ENCODE measurements at regions not wholly inside any gene's neighbourhood (a gene's known extent, or its start where the extent isn't known, plus 50 kb on each side); places are given as distances from the start of the nearest gene placed in this dataset.

DNA sequence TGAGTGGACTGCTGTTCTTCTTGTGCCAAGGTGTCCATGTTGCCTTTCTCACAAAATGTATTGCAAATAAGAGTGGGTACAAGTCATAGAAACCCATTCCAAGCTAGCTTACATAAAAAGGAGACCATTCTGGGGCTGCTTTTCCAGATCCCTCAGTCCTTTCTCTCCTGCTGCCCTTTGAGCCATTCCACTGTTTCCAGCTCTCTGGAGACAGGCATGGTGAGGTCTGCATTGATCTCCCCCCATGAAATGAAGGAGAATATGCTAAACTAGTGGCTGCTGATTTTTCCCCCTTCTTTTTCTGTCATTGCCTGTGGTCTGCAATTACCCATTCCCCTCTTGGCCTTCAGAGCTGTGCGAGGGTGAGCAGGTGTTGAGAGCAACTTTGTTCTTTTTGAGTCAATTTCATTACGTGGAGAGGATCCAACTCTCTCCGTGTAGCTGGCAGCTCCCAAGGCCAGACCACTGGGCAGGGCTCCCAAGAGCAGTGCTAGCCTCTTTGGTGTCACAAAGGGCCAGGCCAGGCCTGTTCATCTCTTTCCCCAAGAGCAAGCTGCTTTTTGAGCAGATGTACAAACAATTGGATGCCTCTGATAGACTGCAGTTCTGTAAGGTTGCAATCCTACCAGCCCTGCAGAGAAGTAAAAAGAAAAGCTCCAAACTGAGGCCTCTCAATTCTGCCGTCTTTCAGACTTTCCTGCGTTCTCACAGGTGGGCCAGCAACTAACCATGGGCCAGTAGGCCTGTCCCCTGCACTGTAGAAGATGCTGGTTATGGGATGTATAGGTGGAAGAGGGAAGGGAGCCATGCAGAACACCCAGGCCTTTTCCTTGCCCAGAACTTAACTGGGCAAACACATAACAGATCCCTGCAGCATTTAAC is 96.1 kb upstream of the ARMC2 start:
- no peaks in the 10 kb centered on the region for H3K36me3 ChIP-seq (ENCODE audit: control insufficient read depth in 1 of 2, insufficient read depth in 2 of 2, low read length in 2 of 2)
- H3K9ac ChIP-seq (ENCODE audit: low read depth in 1 of 2, low read length in 2 of 2), result no peak overlapping the region
- no peaks in the 10 kb centered on the region for H3K27me3 ChIP-seq (ENCODE audit: control insufficient read depth in 1 of 2, insufficient read depth in 2 of 2, low read length in 2 of 2)
- no peaks in the 10 kb centered on the region for H3K9me3 ChIP-seq (ENCODE audit: control insufficient read depth in 1 of 2, low read length in 2 of 2)
- H3K4me3 ChIP-seq (ENCODE audit: low read depth in 1 of 2, low read length in 2 of 2), result no peak overlapping the region
- H3K27ac ChIP-seq (ENCODE audit: low read depth, low read length), result no peak overlapping the region
- peaks cover 3 to 13% of the 10 kb centered on the region in 2 donors for H3K4me1 ChIP-seq (ENCODE audit: control insufficient read depth in 1 of 2, insufficient read depth in 2 of 2, low read length in 2 of 2)

DNA sequence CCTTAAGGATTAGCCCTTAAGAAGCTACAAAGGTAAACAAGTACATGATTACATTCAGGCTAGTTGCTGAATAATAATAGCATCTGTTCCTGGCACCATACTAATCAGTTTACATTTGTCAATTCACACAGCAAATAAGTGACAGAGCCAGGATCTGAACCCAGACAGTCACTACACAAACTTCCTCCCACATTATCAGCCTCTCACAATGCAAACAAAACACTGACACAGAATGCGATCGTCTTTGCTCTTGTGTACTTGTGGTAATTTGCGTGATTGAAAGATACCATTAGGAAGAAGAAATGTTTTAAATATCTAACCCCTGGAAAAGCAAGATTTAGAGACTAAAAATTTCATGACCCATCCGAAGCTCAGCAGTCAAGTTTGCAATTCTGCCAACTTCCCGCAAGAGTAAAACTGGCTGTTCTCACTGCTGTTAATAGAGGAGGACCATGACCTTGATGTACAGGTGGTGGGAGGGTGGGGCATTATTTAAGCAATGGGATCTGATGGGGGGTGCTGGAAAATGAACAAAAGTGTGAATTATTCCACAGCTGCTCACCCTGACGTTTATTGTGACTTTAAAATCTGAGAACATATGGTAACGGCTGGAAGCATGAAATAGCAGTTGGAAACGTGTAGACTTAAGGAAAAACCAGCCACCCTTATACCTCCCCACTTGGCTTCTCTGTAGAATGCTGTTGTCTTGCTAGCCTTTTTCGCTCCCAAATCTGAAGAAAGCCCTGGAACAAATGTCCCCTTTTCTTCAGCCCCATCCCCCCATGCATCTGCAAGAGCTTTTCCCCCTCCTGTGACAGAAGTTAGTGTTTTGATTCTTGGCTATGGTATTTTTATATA is 95.3 kb upstream of the ARMC2 start:
- Histone ChIP-seq H3K9ac (ENCODE audit: low read depth in 1 of 2, low read length in 2 of 2) (no peak overlapping the region), H3K36me3 (ENCODE audit: control insufficient read depth in 1 of 2, insufficient read depth in 2 of 2, low read length in 2 of 2) (no peaks in the 10 kb centered on the region), H3K4me1 (ENCODE audit: control insufficient read depth in 1 of 2, insufficient read depth in 2 of 2, low read length in 2 of 2) (peaks cover 3 to 7% of the 10 kb centered on the region in 2 donors), H3K27ac (ENCODE audit: low read depth, low read length) (no peak overlapping the region), H3K4me3 (ENCODE audit: low read depth in 1 of 2, low read length in 2 of 2) (no peak overlapping the region), H3K27me3 (ENCODE audit: control insufficient read depth in 1 of 2, insufficient read depth in 2 of 2, low read length in 2 of 2) (no peaks in the 10 kb centered on the region), H3K9me3 (ENCODE audit: control insufficient read depth in 1 of 2, low read length in 2 of 2) (no peaks in the 10 kb centered on the region)

DNA sequence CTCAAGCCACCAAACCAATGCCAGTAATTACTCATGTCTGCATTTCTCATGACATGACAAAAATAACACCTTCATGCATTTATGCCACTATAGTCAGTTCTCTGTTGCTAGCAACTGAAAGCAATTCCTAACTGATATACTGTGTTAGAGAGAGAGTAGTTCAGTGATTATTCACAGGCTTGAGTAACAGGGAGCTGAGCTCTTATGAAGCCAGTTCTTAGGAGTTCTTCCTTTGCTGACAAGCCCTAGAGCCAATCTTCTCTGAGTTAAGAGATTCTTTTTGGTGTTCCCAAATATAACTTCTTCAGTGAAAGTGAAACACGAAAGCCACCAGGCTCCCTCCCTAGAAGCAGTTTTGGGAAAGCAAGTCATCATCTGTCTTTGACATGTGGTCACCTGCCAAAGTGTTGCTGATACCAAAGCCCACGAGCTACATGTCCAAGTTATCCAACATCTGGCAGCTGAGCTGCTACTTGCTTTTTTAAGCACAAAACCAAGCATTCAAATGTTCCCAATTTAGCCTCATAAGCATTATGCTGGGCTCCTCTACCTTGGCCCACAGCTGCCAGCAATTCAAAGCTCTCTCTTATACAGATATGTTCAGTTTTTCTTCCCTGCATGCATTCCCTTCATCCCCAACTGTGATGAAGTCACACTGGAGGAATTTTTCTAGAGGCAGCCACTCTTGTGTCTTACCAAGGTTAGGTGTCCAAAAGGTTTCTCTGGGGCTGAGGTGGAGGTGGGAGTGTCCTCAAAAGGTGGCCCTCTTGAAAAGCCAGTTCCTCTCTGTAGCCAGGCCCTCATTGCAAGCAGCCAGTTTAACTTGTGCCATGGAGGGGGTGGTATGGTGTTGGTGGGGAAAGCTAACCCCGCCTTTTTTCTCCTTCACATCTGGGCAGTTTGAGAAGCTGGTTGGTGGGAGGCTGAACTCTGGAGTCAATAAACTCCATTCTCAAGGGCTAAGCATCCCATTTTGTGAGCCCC is 92.7 kb upstream of the ARMC2 start:
- Histone ChIP-seq H3K27ac (ENCODE audit: low read depth, low read length) (no peak overlapping the region), H3K9ac (ENCODE audit: low read depth in 1 of 2, low read length in 2 of 2) (no peak overlapping the region), H3K4me3 (ENCODE audit: low read depth in 1 of 2, low read length in 2 of 2) (no peak overlapping the region), H3K9me3 (ENCODE audit: control insufficient read depth in 1 of 2, low read length in 2 of 2) (no peaks in the 10 kb centered on the region), H3K27me3 (ENCODE audit: control insufficient read depth in 1 of 2, insufficient read depth in 2 of 2, low read length in 2 of 2) (no peaks in the 10 kb centered on the region), H3K4me1 (ENCODE audit: control insufficient read depth in 1 of 2, insufficient read depth in 2 of 2, low read length in 2 of 2) (peaks cover 3 to 7% of the 10 kb centered on the region in 2 donors), H3K36me3 (ENCODE audit: control insufficient read depth in 1 of 2, insufficient read depth in 2 of 2, low read length in 2 of 2) (no peaks in the 10 kb centered on the region)

DNA sequence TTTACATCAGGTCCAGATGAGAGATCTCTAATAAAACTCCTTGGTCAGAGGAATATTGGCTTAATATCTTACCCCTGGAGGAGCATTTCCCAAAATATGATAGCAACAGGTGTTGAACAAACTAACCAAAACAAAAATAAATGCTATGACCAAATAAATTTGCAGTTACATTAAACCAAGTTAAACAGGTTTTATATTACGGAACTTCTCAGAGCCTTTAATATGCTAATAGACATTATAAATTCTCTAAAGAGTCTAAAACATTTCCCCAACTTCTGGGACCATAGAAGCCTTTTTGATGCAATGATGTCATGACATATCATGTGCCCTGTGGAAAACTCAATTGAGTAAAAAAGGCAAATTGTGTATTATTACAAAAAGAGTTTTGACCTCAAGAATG is 90.9 kb upstream of the ARMC2 start:
- Histone ChIP-seq H3K9ac (ENCODE audit: low read depth in 1 of 2, low read length in 2 of 2) (no peak overlapping the region), H3K4me3 (ENCODE audit: low read depth in 1 of 2, low read length in 2 of 2) (no peak overlapping the region)

DNA sequence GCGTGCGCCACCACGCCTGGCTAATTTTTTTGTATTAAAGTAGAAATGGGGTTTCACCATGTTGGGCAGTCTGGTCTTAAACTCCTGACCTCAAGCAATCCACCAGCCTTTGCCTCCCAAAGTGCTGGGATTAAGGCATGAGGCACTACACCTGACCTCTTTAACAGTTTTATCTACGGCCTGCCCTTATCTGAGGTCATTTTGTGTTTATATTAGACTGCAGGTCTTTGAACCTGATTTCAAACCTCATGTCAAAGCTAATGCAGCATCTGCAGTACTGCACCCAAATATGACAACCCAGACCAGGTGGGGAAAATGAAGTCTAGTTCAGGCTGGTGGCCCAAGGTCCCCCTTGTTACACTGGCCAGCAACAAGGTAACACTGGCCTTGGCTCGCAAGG is 89.3 kb upstream of the ARMC2 start:
- no peaks in the 10 kb centered on the region for H3K9me3 ChIP-seq (ENCODE audit: control insufficient read depth in 1 of 2, low read length in 2 of 2)
- H3K27ac ChIP-seq (ENCODE audit: low read depth, low read length), result no peak overlapping the region
- H3K9ac ChIP-seq (ENCODE audit: low read depth in 1 of 2, low read length in 2 of 2), result no peak overlapping the region
- H3K4me3 ChIP-seq (ENCODE audit: low read depth in 1 of 2, low read length in 2 of 2), result no peak overlapping the region
- H3K36me3 ChIP-seq (ENCODE audit: control insufficient read depth in 1 of 2, insufficient read depth in 2 of 2, low read length in 2 of 2), result no peaks in the 10 kb centered on the region
- no peaks in the 10 kb centered on the region for H3K27me3 ChIP-seq (ENCODE audit: control insufficient read depth in 1 of 2, insufficient read depth in 2 of 2, low read length in 2 of 2)
- no peaks in the 10 kb centered on the region for H3K4me1 ChIP-seq (ENCODE audit: control insufficient read depth in 1 of 2, insufficient read depth in 2 of 2, low read length in 2 of 2)

More for the DNA sequence above, 90.9 kb upstream of the ARMC2 start:
- Histone ChIP-seq H3K4me1 (ENCODE audit: control insufficient read depth in 1 of 2, insufficient read depth in 2 of 2, low read length in 2 of 2) (peaks cover 2 to 5% of the 10 kb centered on the region in 2 donors), H3K27me3 (ENCODE audit: control insufficient read depth in 1 of 2, insufficient read depth in 2 of 2, low read length in 2 of 2) (no peaks in the 10 kb centered on the region), H3K27ac (ENCODE audit: low read depth, low read length) (no peak overlapping the region), H3K36me3 (ENCODE audit: control insufficient read depth in 1 of 2, insufficient read depth in 2 of 2, low read length in 2 of 2) (no peaks in the 10 kb centered on the region), H3K9me3 (ENCODE audit: control insufficient read depth in 1 of 2, low read length in 2 of 2) (no peaks in the 10 kb centered on the region)

DNA sequence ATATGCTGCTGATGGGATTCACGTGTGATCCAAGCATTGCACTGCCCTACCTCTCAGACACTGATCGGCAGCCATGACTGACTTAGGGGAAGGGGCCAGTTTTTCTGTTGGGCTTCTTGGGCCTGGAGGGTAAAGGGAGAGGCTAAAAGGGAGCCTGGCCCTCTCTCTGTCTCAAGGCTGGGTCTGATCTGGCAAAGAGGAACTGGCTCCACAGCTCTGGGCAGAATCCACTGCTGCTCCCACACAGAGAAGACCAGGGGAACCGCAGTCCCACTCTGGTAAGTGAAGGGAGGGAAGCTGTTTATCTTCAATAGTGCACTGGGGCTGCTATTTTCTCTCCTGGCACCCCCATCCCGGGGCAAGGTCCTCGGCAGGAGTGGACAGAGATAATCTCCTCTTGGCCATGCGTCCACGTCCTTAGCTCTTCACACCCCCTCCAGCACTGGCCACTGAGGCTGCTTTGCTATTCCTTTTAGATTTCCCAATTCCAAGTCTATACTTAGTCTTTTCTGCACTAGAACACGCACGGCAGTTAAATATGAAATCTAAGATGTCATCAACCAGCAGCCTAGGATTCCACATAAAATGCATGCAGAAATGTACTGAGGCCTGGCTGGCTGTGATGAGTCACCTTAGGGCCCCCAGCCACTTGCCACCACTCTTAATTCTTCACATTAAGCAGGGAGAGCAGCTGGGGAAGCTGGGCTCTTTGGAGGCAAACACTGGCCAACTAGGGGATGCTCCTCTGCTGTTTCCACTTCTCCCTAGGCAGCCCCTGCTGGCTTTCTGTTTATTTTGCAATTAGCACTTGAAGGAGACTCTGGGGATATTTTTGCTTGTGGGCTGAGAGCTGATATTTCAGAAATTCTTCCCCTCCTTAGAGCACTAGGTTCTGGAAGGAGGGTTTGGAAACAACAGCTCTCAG is 87.8 kb upstream of the ARMC2 start:
- H3K4me1 ChIP-seq (ENCODE audit: control insufficient read depth in 1 of 2, insufficient read depth in 2 of 2, low read length in 2 of 2), result no peaks in the 10 kb centered on the region
- H3K27ac ChIP-seq (ENCODE audit: low read depth, low read length), result no peak overlapping the region
- no peak overlapping the region for H3K4me3 ChIP-seq (ENCODE audit: low read depth in 1 of 2, low read length in 2 of 2)
- H3K9me3 ChIP-seq (ENCODE audit: control insufficient read depth in 1 of 2, low read length in 2 of 2), result no peaks in the 10 kb centered on the region
- no peaks in the 10 kb centered on the region for H3K36me3 ChIP-seq (ENCODE audit: control insufficient read depth in 1 of 2, insufficient read depth in 2 of 2, low read length in 2 of 2)
- no peaks in the 10 kb centered on the region for H3K27me3 ChIP-seq (ENCODE audit: control insufficient read depth in 1 of 2, insufficient read depth in 2 of 2, low read length in 2 of 2)
- no peak overlapping the region for H3K9ac ChIP-seq (ENCODE audit: low read depth in 1 of 2, low read length in 2 of 2)

DNA sequence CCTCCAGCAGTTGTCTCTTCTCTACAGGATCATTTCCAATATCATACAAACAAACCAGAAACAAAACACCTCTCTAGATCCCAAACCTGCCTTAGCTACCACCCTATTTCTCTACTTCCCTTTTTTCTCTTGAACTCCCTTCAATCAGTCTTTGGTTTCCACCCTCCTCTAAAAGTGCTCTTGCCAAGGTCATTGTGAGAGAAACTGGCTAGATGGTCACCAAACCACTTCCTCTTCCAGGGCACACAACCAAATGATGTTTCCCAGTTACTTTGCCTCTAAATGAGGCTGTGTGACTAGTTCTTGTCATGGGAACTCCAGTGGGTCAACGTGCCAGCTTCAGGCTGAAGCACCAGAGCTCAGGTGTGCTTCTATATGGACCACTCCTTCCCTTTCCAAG is 85.8 kb upstream of the ARMC2 start:
- H3K9ac ChIP-seq (ENCODE audit: low read depth in 1 of 2, low read length in 2 of 2), result no peak overlapping the region
- H3K27me3 ChIP-seq (ENCODE audit: control insufficient read depth in 1 of 2, insufficient read depth in 2 of 2, low read length in 2 of 2), result no peaks in the 10 kb centered on the region
- H3K27ac ChIP-seq (ENCODE audit: low read depth, low read length), result no peak overlapping the region
- H3K36me3 ChIP-seq (ENCODE audit: control insufficient read depth in 1 of 2, insufficient read depth in 2 of 2, low read length in 2 of 2), result no peaks in the 10 kb centered on the region
- no peak overlapping the region for H3K4me3 ChIP-seq (ENCODE audit: low read depth in 1 of 2, low read length in 2 of 2)
- peaks cover 2% of the 10 kb centered on the region in 2 donors for H3K4me1 ChIP-seq (ENCODE audit: control insufficient read depth in 1 of 2, insufficient read depth in 2 of 2, low read length in 2 of 2)
- no peaks in the 10 kb centered on the region for H3K9me3 ChIP-seq (ENCODE audit: control insufficient read depth in 1 of 2, low read length in 2 of 2)

DNA sequence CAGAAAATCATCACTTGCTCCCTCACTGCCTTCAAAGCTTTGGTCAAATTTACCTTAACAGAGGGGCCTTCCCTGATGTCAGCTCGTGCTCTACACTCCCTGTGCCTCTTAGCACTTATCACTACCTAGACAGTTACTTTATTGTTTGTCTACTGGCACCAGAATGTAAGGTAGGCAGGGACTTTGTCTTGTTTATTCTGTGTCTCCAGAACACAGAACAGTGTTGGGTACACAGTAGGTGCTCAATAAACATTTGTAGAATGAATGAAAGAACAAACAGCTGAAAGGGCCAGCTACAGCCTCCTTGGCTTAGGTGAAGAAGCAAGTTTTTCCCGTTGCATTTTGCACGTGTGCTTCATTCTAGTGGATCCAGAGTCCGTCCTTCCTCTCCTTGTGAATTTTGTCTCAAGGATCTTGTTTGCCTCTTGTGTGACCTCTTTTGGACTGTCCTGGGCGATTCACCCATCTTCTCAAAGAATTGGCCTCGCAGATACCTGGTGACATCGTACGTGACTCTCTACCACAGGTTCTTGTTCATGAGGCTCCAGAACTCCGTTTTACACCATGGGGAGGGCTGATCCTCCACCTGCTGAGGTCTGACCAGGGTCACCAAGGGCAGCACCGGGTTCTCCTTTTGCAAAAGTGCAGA is 84.2 kb upstream of the ARMC2 start:
- H3K4me1 ChIP-seq (ENCODE audit: control insufficient read depth in 1 of 2, insufficient read depth in 2 of 2, low read length in 2 of 2), result peaks cover 10 to 11% of the 10 kb centered on the region in 2 donors
- no peaks in the 10 kb centered on the region for H3K9me3 ChIP-seq (ENCODE audit: control insufficient read depth in 1 of 2, low read length in 2 of 2)
- H3K9ac ChIP-seq (ENCODE audit: low read depth in 1 of 2, low read length in 2 of 2), result no peak overlapping the region
- no peaks in the 10 kb centered on the region for H3K36me3 ChIP-seq (ENCODE audit: control insufficient read depth in 1 of 2, insufficient read depth in 2 of 2, low read length in 2 of 2)
- H3K27me3 ChIP-seq (ENCODE audit: control insufficient read depth in 1 of 2, insufficient read depth in 2 of 2, low read length in 2 of 2), result no peaks in the 10 kb centered on the region
- H3K4me3 ChIP-seq (ENCODE audit: low read depth in 1 of 2, low read length in 2 of 2), result no peak overlapping the region
- H3K27ac ChIP-seq (ENCODE audit: low read depth, low read length), result no peak overlapping the region

DNA sequence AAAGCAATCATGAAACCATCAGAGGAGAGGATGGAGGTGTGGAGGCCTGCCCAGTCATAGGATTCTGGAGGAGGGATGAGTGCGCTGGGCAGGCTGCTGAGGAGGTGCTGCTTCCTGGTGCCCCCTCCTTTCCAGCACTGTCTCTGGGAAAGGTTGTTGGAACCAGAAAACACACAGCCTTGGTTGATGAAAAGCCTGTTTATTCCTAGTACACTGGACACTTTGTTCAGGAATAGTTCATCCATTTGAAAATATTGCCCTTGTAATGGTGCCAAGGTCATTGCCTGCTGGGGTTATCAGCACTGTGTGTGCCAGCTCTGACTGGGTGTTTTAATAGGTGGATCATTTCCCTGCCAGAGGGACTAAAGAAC is 83.7 kb upstream of the ARMC2 start:
- no peak overlapping the region for H3K4me3 ChIP-seq (ENCODE audit: low read depth in 1 of 2, low read length in 2 of 2)
- H3K27ac ChIP-seq (ENCODE audit: low read depth, low read length), result no peak overlapping the region
- H3K9ac ChIP-seq (ENCODE audit: low read depth in 1 of 2, low read length in 2 of 2), result no peak overlapping the region
- no peaks in the 10 kb centered on the region for H3K36me3 ChIP-seq (ENCODE audit: control insufficient read depth in 1 of 2, insufficient read depth in 2 of 2, low read length in 2 of 2)
- H3K9me3 ChIP-seq (ENCODE audit: control insufficient read depth in 1 of 2, low read length in 2 of 2), result no peaks in the 10 kb centered on the region
- H3K4me1 ChIP-seq (ENCODE audit: control insufficient read depth in 1 of 2, insufficient read depth in 2 of 2, low read length in 2 of 2), result peaks cover 10 to 11% of the 10 kb centered on the region in 2 donors
- H3K27me3 ChIP-seq (ENCODE audit: control insufficient read depth in 1 of 2, insufficient read depth in 2 of 2, low read length in 2 of 2), result no peaks in the 10 kb centered on the region

Measured in duodenal mucosa (tissue), 2 donors.